Natural killer cell (primary cell): ENCODE measurements at regions not wholly inside any gene's neighbourhood (a gene's known extent, or its start where the extent isn't known, plus 50 kb on each side); places are given as distances from the start of the nearest gene placed in this dataset.

Experiments used
- ATAC-seq, 3 donors: fragments of 150-1000 bp in 2 of 3; fragments of 200-7000 bp in 1 of 3; cut with Tn5 transposase; 1 replicate in 1 of 3; 2 replicates in 2 of 3; pipeline ENCODE4 v1.10.0; 2021; ENCODE audit warnings: mild to moderate bottlenecking in 2 of 3, moderate library complexity in 2 of 3
- DNase-seq, 2 donors: peaks; one replicate each; pipeline versions ENCODE4 v3.0.0 to v3.0.0-alpha.2; 2013 to 2021; ENCODE audit warnings: mixed read lengths in 1 of 2
- H3K27ac ChIP-seq: one replicate; pipeline ENCODE4 v1.5.1; 2013; ENCODE audit warnings: mild to moderate bottlenecking, low read length
- H3K27me3 ChIP-seq: one replicate; pipeline ENCODE4 v1.6.1; 2013; ENCODE audit warnings: low read length; ENCODE audit not compliant: control insufficient read depth, insufficient read depth
- H3K36me3 ChIP-seq: one replicate; pipeline ENCODE4 v1.6.1; 2013; ENCODE audit warnings: low read length; ENCODE audit not compliant: control insufficient read depth, insufficient read depth
- H3K4me1 ChIP-seq: one replicate; pipeline ENCODE4 v1.6.1; 2013; ENCODE audit warnings: low read length; ENCODE audit not compliant: control insufficient read depth, insufficient read depth
- H3K4me3 ChIP-seq: one replicate; pipeline ENCODE4 v1.5.1; 2013; ENCODE audit warnings: low read length
- H3K9me3 ChIP-seq: one replicate; pipeline ENCODE4 v1.6.1; 2013; ENCODE audit warnings: low read length; ENCODE audit not compliant: control insufficient read depth, insufficient read depth
- H3K27ac Mint-ChIP-seq, 2 donors: one replicate each; pipeline ENCODE4 v1.8.0; 2022; ENCODE audit warnings: mild to moderate bottlenecking in 2 of 2, mixed read lengths in 2 of 2, moderate library complexity in 1 of 2
- H3K27me3 Mint-ChIP-seq, 2 donors: one replicate each; pipeline ENCODE4 v1.8.0; 2022; ENCODE audit warnings: low read depth in 2 of 2, mixed read lengths in 2 of 2
- H3K36me3 Mint-ChIP-seq: one replicate; pipeline ENCODE4 v1.8.0; 2022; ENCODE audit warnings: mixed read lengths
- H3K4me1 Mint-ChIP-seq, 2 donors: one replicate each; pipeline ENCODE4 v1.8.0; 2022; ENCODE audit warnings: mixed read lengths in 2 of 2
- H3K4me3 Mint-ChIP-seq: one replicate; pipeline ENCODE4 v1.8.0; 2022; ENCODE audit warnings: mild to moderate bottlenecking, moderate library complexity, mixed read lengths
- H3K9me3 Mint-ChIP-seq, 2 donors: one replicate each; pipeline ENCODE4 v1.8.0; 2022; ENCODE audit warnings: mixed read lengths in 2 of 2
- WGBS: methylation state at CpG from one replicate; pipeline ENCODE4 v1.1.7; 2013; ENCODE audit warnings: missing lambda C conversion rate; ENCODE audit not compliant: insufficient coverage; 5-methylcytosine and 5-hydroxymethylcytosine counted together
- intact Hi-C: fragments of 100-400 bp; cut with micrococcal nuclease; formaldehyde crosslinking; loops from one replicate; pipeline ENCODE4 v1.14.2; 2022
- TF ChIP-seq, protein P1 (sequence below): fragments of 200-600 bp; IDR thresholded peaks from one replicate; pipeline ENCODE4 v1.8.0; 2022; ENCODE audit warnings: antibody characterized with exemption

GRCh38 chr4:155434366-155434765 is 57.6 kb upstream of the MAP9 start:
- TF ChIP-seq, protein P1, sequence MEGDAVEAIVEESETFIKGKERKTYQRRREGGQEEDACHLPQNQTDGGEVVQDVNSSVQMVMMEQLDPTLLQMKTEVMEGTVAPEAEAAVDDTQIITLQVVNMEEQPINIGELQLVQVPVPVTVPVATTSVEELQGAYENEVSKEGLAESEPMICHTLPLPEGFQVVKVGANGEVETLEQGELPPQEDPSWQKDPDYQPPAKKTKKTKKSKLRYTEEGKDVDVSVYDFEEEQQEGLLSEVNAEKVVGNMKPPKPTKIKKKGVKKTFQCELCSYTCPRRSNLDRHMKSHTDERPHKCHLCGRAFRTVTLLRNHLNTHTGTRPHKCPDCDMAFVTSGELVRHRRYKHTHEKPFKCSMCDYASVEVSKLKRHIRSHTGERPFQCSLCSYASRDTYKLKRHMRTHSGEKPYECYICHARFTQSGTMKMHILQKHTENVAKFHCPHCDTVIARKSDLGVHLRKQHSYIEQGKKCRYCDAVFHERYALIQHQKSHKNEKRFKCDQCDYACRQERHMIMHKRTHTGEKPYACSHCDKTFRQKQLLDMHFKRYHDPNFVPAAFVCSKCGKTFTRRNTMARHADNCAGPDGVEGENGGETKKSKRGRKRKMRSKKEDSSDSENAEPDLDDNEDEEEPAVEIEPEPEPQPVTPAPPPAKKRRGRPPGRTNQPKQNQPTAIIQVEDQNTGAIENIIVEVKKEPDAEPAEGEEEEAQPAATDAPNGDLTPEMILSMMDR = no peak
- Histone ChIP-seq H3K4me3 (no peak overlapping the region), H3K36me3 (no peaks in the 10 kb centered on the region), H3K27ac (no peak overlapping the region), H3K27me3 (no peaks in the 10 kb centered on the region), H3K9me3 (no peaks in the 10 kb centered on the region), H3K4me1 (no peaks in the 10 kb centered on the region)
- WGBS = no CpG with 5 or more reads among the region's 1 CpG
- H3K4me3 Mint-ChIP-seq = no peak overlapping the region
- H3K4me1 Mint-ChIP-seq = no peaks in the 10 kb centered on the region
- H3K36me3 Mint-ChIP-seq = no peaks in the 10 kb centered on the region
- H3K27ac Mint-ChIP-seq = no peak overlapping the region
- intact Hi-C loops = no loop called here
- peaks cover 10% of the 10 kb centered on the region in 2 donors for H3K27me3 Mint-ChIP-seq
- no peaks in the 10 kb centered on the region for H3K9me3 Mint-ChIP-seq
- ATAC-seq (no peak), DNase-seq (no peak)

GRCh38 chr4:155433636-155434360 is 57.0 kb upstream of the MAP9 start:
- Histone ChIP-seq H3K4me3 (no peak overlapping the region), H3K9me3 (no peaks in the 10 kb centered on the region), H3K36me3 (no peaks in the 10 kb centered on the region), H3K27me3 (no peaks in the 10 kb centered on the region), H3K4me1 (no peaks in the 10 kb centered on the region), H3K27ac (no peak overlapping the region)
- no peak overlapping the region for H3K27ac Mint-ChIP-seq
- H3K36me3 Mint-ChIP-seq = no peaks in the 10 kb centered on the region
- intact Hi-C loops = no loop called here
- no peaks in the 10 kb centered on the region for H3K9me3 Mint-ChIP-seq
- peaks cover 10 to 12% of the 10 kb centered on the region in 2 donors for H3K27me3 Mint-ChIP-seq
- DNase-seq (no peak), ATAC-seq (no peak)
- TF ChIP-seq, protein P1 = no peak
- no peak overlapping the region for H3K4me3 Mint-ChIP-seq
- WGBS = no CpG with 5 or more reads among the region's 2 CpGs
- no peaks in the 10 kb centered on the region for H3K4me1 Mint-ChIP-seq

GRCh38 chr4:155430895-155431795 is 54.4 kb upstream of the MAP9 start:
- H3K27ac ChIP-seq = no peak overlapping the region
- TF ChIP-seq, protein P1 = no peak
- no peaks in the 10 kb centered on the region for H3K9me3 Mint-ChIP-seq
- no peaks in the 10 kb centered on the region for H3K36me3 Mint-ChIP-seq
- H3K27ac Mint-ChIP-seq = no peak overlapping the region
- no peak overlapping the region for H3K4me3 ChIP-seq
- H3K27me3 ChIP-seq = no peaks in the 10 kb centered on the region
- 64% methylated on average over 1 of the region's 2 CpGs for WGBS
- no peaks in the 10 kb centered on the region for H3K4me1 Mint-ChIP-seq
- no peaks in the 10 kb centered on the region for H3K36me3 ChIP-seq
- no peak for ATAC-seq
- no peak for DNase-seq
- no peaks in the 10 kb centered on the region for H3K4me1 ChIP-seq
- H3K27me3 Mint-ChIP-seq = peaks cover 6 to 7% of the 10 kb centered on the region in 2 donors
- H3K4me3 Mint-ChIP-seq = no peak overlapping the region
- no peaks in the 10 kb centered on the region for H3K9me3 ChIP-seq
- intact Hi-C loops = no loop called here
